ENCODE measurements at regions not wholly inside any gene's neighbourhood (a gene's known extent, or its start where the extent isn't known, plus 50 kb on each side); places are given as distances from the start of the nearest gene placed in this dataset.
"Not testable (repeated sequence)": the region's sequence is repeated elsewhere in the genome, so short reads cannot be mapped to it uniquely, and the experiment has no call there.

GRCh38 chr6:15132167-15132566, 113.7 kb upstream of the JARID2 start:
- DNase-seq: no peak

GRCh38 chr6:15132854-15133670, 112.8 kb upstream of the JARID2 start:
- DNase-seq: peak in 1 of 2 experiments; percentile 34

DNA sequence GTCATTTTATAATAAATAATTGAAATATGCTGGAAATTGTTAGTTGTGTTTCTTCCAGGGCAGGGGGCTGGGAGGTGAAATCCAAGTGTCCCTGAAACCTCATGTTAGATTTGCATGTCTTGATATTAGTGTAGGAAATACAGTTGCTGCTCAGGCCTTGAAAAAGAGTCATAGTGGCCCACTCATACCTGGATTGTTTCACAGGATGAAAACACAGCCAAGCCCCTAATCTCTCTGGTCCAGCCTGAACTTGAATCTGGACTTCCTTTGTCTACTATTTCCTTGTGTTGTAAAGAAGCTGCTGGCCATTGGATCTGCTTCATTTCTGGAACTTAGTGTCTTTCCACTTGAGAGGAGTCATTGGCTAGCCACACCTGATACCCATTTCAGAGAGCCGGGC, 108.8 kb upstream of the JARID2 start:
- no peak for DNase-seq

DNA sequence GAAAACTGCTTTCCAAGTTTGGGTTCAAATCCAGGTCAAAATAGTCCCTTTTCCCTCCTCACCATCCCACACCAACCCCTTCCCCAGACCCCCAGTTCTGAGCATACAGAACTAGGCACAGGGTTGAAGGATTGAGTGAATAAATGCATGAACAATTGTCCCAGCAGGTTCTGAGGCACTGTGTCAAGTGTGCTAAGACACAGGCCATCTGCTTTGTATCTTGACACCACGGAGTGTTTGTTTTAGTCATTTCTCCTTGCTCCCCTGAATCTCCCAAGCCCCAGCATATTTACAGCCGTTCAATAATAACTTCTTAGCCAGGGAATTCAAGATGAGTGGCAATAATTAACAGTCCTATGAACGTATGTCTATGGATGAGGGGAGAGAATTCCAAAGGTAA, 102.8 kb upstream of the JARID2 start:
- DNase-seq: no peak

GRCh38 chr6:15143540-15143939, 102.3 kb upstream of the JARID2 start:
- no peak for DNase-seq

GRCh38 chr6:15145821-15146220, 100.0 kb upstream of the JARID2 start:
- DNase-seq: no peak

DNA sequence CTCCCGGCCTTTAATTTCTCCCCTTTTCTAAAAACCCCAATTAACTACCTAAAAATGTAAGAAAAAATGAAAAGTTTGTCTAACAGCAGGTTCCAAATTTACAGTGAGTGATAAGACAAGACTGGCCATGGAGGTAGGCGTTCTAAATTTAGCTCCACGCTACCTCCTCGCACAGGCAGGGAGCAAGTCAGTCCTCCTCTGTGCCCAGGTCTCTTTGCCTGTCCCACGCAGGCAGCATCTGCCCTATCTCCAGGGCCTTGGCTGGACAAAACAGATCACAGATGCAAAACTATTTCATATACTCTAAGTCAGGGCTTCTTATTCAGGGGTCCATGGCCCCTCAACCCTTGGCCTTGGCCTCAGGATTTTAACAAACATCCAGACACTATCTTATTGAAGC, 98.0 kb upstream of the JARID2 start:
- DNase-seq: no peak

DNA sequence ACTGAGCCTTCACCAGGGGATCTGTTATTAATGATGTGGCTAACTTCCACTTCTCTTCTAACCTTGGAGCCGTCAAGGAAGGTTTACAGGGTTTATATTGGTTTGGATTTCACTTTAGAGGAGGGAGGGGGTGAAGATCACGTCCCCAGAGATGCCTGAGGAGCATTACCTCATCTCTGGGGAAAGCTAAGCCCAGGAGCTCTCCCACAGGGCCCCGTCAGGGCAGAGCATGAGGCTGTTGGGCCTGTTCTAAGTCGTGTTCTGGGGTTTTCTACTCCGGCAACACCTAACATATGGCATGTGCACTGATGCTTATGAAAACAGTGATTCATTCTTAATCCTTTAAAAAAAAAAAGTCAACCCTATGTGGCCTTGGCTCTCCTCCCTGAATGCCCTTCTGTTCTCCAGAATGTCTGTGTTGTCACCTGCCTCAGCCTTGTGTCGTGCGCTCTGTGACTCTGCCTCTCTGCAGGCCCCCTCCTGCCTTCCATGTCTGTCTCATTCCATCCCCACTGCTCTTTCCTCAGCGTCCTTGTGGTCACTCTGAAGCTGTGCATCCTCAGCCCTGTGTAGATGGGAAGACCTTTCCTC, 97.4 kb upstream of the JARID2 start:
- no peak for DNase-seq

GRCh38 chr6:15150207-15150606, 95.7 kb upstream of the JARID2 start:
- DNase-seq: no peak

DNA sequence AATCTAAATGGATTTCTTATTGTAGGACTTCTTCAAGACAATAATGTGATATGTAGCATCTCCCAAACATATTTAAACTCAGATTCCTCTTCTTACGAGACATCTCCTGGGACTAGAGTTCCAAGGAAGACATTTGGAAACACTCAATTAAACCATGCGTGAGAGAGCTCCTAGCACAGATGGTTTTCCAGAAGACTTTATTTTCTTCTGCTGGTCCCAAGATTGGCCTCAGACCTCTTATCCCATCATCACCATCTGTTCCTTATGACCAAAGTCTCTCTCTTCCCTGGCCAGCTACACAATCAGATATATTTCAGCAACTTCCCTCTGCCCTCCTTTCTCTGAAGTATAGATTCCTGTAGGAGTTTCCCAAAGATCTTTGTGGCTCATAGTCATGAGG, 93.2 kb upstream of the JARID2 start:
- DNase-seq: no peak

- DNase-seq: no peak
These were observed 92.7 kb upstream of the JARID2 start for GRCh38 chr6:15153191-15153590.

DNA sequence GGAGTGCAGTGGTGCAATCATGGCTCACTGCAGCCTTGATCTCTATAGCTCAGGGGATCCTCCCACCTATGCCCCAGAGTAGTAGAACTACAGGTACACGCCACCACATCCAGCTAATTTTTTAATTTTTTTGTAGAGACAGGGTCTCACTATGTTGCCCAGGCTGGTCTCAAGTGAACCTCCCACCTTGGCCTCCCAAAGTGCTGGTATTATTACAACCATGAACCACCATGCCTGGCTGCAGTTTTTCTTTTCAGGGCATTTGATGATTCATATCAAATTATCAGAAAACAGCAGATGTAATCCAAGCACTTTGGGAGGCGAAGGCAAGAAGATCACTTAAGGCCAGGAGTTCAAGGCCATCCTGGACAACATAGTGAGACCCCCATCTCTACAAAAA, 88.4 kb upstream of the JARID2 start:
- DNase-seq: no peak

DNA sequence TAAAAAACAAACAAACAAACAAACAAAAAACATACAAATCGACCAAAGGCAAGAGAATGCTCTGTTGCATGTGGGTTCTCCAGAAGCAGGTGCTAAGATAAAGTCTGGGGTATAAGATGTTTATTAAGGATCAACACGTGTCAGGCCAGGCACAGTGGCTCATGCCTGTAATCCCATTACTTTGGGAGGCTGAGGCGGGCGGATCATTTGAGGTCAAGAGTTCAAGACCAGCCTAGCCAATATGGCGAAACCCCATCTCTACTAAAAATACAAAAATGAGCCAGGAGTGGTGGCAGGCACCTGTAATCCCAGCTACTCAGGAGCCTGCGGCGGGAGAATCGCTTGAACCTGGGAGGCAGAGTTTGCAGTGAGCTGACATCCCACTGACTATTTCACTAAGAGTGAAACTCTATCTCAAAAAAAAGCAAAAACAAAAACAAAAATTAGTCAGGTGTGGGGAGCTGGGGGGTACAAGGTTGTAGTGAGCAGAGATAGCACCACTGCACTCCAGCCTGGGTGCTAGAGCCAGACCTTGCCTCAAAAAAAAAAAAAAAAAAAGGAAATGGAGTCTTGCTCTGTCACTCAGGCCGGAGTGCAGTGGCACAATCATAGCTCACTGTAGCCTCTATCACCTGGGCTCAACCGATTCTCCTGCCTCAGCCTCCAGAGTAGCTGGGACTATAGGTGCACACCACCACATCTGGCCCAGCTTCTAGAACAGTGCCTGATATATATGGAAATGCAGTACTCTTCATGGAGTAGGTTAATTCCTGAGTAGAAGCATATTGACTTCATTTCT, 86.8 kb upstream of the JARID2 start:
- no peak for DNase-seq

- no peak for DNase-seq
These were observed 85.1 kb upstream of the JARID2 start for GRCh38 chr6:15160812-15161211.

- DNase-seq: not testable (repeated sequence)
These were observed 81.0 kb upstream of the JARID2 start for GRCh38 chr6:15164855-15165254.

DNA sequence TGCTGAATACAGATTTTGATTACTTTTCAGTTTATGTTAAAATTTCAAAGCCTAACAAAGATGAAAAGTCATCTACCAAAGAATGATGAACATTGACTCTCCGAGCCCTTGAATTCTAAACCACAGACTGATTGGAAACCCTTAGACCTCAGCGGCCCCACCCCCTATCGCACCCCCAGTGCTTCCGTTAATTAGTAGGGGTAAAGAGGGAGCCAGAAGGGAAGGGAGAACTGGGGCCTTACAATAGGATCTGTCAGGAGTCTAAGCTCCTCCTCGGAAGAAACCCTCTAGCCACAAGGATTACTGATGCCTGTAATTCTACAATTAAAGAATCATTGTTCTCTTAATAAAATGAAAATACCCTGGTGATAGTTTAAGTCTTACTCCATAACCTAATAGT, 79.7 kb upstream of the JARID2 start:
- DNase-seq: no peak

- no peak for DNase-seq
These were observed 75.7 kb upstream of the JARID2 start for GRCh38 chr6:15170126-15170525.

GRCh38 chr6:15171026-15171425, 74.8 kb upstream of the JARID2 start:
- DNase-seq: no peak

GRCh38 chr6:15176816-15177370, 69.0 kb upstream of the JARID2 start:
- no peak for DNase-seq

- DNase-seq: no peak
These were observed 61.9 kb upstream of the JARID2 start for GRCh38 chr6:15183979-15184378.

- no peak for DNase-seq
These were observed 61.4 kb upstream of the JARID2 start for GRCh38 chr6:15184441-15184861.

GRCh38 chr6:15185111-15185510, 60.8 kb upstream of the JARID2 start:
- DNase-seq: not testable (repeated sequence)

- DNase-seq: not testable (repeated sequence)
These were observed 52.4 kb upstream of the JARID2 start for GRCh38 chr6:15193451-15193850.

DNA sequence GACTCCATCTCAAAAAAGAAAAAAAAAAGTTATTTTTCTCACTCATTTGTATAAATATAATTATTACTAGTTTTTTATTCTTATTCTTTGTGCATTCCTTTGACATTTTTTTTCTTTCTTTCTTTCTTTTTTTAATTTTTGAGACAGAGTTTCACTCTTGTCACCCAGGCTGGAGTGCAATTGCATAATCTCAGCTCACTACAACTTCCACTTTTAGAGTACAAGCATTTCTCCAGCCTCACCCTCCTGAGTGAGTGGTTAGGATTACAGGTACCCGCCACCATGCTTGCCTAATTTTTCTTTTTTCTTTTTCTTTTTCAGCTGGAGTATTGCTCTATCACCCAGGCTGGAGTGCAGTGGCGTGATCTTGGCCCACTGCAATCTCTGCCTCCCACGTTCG, 51.4 kb upstream of the JARID2 start:
- DNase-seq: no peak

All from SW 1271 (cell line).